GM12872 (cell line): ENCODE measurements at regions not wholly inside any gene's neighbourhood (a gene's known extent, or its start where the extent isn't known, plus 50 kb on each side); places are given as distances from the start of the nearest gene placed in this dataset.

Experiments
- TF ChIP-seq, protein P1 (sequence below): IDR thresholded peaks from 3 replicates; pipeline ENCODE4 v1.5.1; 2011; ENCODE audit warnings: low read depth, mild to moderate bottlenecking, low read length, moderate library complexity; ENCODE audit not compliant: insufficient read depth

DNA sequence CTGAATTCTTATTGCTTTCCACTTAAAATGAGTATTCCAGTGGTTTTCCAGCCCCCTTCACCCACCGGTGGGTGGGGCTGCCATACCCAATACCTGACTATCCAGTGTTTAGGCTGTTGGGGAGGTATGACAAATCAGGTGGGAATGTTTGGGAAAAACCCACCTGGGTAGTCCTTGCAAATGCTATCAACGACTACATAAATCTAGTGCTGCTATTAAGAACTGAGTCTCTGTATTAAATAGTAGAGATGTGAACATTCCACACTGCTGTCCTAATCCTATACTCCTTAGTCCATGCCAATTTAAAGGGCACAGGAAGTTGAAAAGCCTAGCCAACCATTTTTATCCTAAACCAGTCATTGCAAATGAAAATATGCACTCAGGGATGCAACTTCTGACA, 126.6 kb downstream of the AXIN2 start:
- TF ChIP-seq, protein P1, sequence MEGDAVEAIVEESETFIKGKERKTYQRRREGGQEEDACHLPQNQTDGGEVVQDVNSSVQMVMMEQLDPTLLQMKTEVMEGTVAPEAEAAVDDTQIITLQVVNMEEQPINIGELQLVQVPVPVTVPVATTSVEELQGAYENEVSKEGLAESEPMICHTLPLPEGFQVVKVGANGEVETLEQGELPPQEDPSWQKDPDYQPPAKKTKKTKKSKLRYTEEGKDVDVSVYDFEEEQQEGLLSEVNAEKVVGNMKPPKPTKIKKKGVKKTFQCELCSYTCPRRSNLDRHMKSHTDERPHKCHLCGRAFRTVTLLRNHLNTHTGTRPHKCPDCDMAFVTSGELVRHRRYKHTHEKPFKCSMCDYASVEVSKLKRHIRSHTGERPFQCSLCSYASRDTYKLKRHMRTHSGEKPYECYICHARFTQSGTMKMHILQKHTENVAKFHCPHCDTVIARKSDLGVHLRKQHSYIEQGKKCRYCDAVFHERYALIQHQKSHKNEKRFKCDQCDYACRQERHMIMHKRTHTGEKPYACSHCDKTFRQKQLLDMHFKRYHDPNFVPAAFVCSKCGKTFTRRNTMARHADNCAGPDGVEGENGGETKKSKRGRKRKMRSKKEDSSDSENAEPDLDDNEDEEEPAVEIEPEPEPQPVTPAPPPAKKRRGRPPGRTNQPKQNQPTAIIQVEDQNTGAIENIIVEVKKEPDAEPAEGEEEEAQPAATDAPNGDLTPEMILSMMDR: no peak

- TF ChIP-seq, protein P1: no peak
Measured at GRCh38 chr17:65434251-65434650, 127.2 kb downstream of the AXIN2 start.

DNA sequence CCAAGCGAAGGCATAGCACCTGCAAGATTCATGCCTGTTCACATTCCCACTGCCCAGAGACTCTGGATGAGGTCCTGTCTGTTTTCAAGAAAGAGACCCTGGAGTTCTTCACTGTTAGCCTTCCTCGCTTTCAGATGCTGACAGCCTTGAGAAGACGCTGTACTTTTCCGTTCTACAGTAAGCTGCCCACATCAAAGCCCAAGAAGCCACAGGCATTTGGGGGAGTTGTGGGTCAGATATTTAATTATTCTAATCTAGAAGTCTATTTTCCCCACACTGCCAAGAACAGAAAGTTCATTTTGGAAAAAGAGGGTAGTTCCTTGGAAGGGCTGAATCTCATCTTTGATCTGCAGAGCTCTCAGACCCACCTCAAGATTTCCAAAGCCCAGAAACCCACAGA, 127.9 kb downstream of the AXIN2 start:
- TF ChIP-seq, protein P1: no peak

DNA sequence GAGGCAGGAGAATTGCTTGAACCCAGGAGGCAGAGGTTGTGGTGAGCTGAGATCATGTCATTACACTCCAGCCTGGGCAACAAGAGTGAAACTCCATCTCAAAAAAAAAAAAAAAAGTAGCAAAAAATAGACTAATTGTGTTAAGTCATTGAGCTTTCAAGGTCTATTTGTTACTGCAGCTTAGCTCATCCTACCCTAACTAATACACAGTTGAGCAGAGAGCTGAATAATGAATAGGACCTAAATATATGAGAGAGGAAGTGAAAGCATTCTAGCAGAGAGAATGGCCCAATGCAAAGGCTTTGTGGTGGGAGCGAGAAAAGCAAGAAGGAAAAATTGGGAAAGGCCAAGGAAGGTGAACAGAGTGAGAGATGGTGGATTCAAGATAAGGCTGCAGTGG, 128.3 kb downstream of the AXIN2 start:
- TF ChIP-seq, protein P1: no peak

DNA sequence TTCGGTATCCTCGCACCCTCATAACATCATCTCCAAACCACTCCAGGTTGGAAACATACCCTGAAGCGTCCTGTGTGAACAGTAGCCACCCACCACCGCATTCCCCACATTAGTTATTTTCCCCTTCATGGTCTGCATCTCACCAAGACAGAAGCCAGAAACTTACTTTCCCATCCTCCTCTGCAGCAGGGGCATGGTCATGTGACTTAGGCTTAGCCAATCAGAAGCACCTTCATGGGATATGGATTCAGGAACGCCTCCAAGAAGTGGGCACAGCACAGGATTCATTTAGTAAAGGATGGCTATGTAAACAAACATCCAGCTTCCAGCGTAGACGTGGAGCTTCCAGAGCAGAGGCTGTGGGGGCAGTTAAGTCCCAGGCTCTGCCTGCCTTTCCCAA, 130.3 kb downstream of the AXIN2 start:
- TF ChIP-seq, protein P1: no peak

DNA sequence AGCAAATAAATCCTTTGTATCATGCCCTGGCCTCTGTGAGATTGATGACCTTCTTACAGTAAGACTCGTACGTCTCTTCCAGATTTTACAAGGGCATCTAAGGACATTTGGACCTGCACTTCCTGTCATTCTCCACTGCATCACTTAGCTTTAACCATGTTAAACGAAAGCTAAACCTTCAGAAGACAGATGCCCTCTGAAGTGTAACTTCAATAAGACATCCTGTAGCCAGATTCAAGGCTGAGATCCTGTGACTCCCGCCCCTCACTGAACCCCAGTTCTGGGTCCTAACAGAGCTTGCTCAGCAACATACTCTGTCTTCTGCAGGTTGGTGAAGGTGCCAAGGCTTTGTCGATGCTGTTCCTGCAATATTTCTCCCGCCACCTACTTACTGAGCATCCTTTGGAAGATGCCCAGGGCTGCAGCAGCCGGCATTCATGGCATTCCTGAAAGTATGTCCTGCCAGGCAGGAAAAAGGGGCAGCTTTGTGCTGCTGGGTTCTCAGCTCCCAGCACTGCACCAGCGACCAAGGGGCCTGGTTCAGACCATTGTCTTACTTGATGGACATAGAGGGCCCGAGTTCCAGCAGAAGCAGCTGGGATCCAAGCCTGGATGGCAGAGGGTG, 131.1 kb downstream of the AXIN2 start:
- TF ChIP-seq, protein P1: no peak

GRCh38 chr17:65423346-65424140, 137.9 kb downstream of the AXIN2 start:
- TF ChIP-seq, protein P1: no peak
